Esophagus squamous epithelium (tissue), 4 donors: ENCODE measurements at regions not wholly inside any gene's neighbourhood (a gene's known extent, or its start where the extent isn't known, plus 50 kb on each side); places are given as distances from the start of the nearest gene placed in this dataset.

Source experiments
- CTCF ChIP-seq, 6 experiments: fragments of 450-650 bp in 4 of 6; fragments of 200-600 bp in 2 of 6; sonication (generic) in 2 of 6; IDR thresholded peaks; one replicate each; pipeline ENCODE4 v1.5.1; 2016 to 2019; ENCODE audit warnings: antibody characterized with exemption in 6 of 6, mild to moderate bottlenecking in 4 of 6, moderate library complexity in 4 of 6
- POLR2A ChIP-seq, 4 donors: fragments of 450-650 bp; IDR thresholded peaks; one replicate each; pipeline ENCODE4 v1.6.1; 2017; ENCODE audit warnings: antibody characterized with exemption in 4 of 4, mild to moderate bottlenecking in 4 of 4, moderate library complexity in 3 of 4

GRCh38 chr10:131563411-131563810, 251.9 kb upstream of the TCERG1L start:
- TF ChIP-seq CTCF (IDR thresholded peaks at IDR 0.05): no peak
- TF ChIP-seq POLR2A (IDR thresholded peaks at IDR 0.05): no peak
